Coronary artery (tissue), 2 donors: ENCODE measurements at regions not wholly inside any gene's neighbourhood (a gene's known extent, or its start where the extent isn't known, plus 50 kb on each side); places are given as distances from the start of the nearest gene placed in this dataset.

ENCODE experiments used
- DNase-seq: peaks from one replicate; pipeline ENCODE4 v3.0.0-alpha.2; 2017; ENCODE audit warnings: low spot score
- H3K27ac ChIP-seq, 2 donors: fragments of 200-600 bp; sonication (generic); one replicate each; pipeline ENCODE4 v1.5.1; 2016 to 2019
- H3K4me3 ChIP-seq: fragments of 200-600 bp; sonication (generic); 2 replicates; pipeline ENCODE4 v1.5.1; 2016; ENCODE audit warnings: mild to moderate bottlenecking, moderate library complexity
- TF ChIP-seq, protein P1 (sequence below): fragments of 200-600 bp; sonication (generic); IDR thresholded peaks from one replicate; pipeline ENCODE4 v1.5.1; 2019; ENCODE audit warnings: antibody characterized with exemption

DNA sequence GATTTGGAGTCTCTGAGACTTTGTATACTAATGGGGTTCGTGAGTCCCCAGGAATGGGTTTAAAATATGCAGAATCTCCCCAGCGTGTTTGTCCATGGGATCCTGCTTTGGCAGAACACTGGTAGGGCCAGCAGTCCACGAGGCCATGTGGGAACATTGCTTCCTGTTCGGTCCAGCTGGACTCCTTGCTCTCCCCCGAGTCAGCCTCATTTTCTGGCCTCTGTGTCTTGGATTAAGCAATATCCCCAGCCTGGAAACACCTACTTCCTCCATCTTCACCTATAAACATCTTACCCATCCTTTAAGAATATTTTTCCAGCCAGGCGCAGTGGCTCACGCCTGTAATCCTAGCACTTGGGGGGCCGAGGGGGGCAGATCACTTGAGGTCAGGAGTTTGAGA lies 142.4 kb downstream of the NAV1 start:
- TF ChIP-seq, protein P1, sequence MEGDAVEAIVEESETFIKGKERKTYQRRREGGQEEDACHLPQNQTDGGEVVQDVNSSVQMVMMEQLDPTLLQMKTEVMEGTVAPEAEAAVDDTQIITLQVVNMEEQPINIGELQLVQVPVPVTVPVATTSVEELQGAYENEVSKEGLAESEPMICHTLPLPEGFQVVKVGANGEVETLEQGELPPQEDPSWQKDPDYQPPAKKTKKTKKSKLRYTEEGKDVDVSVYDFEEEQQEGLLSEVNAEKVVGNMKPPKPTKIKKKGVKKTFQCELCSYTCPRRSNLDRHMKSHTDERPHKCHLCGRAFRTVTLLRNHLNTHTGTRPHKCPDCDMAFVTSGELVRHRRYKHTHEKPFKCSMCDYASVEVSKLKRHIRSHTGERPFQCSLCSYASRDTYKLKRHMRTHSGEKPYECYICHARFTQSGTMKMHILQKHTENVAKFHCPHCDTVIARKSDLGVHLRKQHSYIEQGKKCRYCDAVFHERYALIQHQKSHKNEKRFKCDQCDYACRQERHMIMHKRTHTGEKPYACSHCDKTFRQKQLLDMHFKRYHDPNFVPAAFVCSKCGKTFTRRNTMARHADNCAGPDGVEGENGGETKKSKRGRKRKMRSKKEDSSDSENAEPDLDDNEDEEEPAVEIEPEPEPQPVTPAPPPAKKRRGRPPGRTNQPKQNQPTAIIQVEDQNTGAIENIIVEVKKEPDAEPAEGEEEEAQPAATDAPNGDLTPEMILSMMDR, result no peak
- Histone ChIP-seq H3K27ac (no peak overlapping the region), H3K4me3 (no peak overlapping the region)
- DNase-seq, result no peak

DNA sequence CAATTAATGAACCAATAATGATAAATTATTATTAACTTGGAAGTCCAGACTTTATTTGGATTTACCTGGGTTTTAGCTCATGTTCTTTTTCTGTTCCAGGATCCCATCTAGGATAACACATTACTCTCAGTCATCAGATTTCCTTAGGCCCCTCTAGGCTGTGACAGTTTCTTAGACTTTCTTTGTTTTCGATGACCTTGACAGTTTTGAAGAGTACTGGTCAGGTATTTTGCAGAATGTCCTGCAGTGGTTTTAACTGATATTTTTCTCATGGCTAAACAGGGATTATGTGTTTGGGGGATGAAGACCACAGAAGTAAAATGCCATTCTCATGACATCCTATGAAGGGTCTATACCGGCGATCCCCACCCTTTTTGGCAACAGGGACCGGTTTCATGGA lies 144.0 kb downstream of the NAV1 start:
- TF ChIP-seq, protein P1, result no peak
- H3K4me3 ChIP-seq, result no peak overlapping the region
- no peak for DNase-seq
- H3K27ac ChIP-seq, result no peak overlapping the region

DNA sequence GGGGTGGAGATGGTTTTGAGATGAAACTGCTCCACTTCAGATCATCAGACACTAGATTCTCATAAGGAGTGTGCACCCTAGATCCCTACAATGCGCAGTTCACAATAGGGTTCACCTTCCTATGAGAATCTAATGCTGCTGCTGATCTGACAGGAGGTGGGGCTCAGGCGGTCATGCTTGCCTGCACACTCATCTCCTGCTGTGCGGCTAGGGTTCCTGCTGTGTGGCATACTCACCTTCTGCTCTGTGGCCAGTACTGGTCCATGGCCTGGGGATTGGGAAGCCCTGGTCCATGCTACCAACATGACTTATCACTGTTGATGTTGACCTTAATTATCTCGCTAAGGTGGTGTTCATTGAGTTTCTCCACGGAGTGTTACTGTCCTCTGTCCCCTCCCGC lies 144.5 kb downstream of the NAV1 start:
- H3K4me3 ChIP-seq, result no peak overlapping the region
- TF ChIP-seq, protein P1, result no peak
- no peak overlapping the region for H3K27ac ChIP-seq

DNA sequence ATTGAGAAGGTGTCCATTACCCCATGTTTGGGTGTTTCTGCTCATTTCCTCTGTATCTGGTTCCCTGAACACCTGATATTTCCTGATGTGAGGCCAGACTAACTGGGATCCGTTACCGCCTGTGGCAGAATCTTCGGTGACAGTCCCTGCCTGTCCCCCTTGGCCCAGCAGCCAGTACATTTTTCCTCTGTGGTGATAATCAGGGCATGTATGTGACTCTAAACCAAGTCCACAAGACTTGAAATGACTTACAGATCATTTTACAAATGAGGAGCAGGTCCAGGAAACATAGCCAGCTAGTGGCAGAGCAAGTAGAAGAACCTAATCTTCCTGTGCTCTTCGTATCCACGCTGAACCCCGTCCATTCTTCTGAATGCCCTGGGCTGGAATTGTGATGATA lies 143.5 kb upstream of the IPO9 start:
- TF ChIP-seq, protein P1, result no peak
- no peak for DNase-seq
- Histone ChIP-seq H3K27ac (no peak overlapping the region), H3K4me3 (no peak overlapping the region)

More for the DNA sequence above, 144.5 kb downstream of the NAV1 start:
- no peak for DNase-seq

DNA sequence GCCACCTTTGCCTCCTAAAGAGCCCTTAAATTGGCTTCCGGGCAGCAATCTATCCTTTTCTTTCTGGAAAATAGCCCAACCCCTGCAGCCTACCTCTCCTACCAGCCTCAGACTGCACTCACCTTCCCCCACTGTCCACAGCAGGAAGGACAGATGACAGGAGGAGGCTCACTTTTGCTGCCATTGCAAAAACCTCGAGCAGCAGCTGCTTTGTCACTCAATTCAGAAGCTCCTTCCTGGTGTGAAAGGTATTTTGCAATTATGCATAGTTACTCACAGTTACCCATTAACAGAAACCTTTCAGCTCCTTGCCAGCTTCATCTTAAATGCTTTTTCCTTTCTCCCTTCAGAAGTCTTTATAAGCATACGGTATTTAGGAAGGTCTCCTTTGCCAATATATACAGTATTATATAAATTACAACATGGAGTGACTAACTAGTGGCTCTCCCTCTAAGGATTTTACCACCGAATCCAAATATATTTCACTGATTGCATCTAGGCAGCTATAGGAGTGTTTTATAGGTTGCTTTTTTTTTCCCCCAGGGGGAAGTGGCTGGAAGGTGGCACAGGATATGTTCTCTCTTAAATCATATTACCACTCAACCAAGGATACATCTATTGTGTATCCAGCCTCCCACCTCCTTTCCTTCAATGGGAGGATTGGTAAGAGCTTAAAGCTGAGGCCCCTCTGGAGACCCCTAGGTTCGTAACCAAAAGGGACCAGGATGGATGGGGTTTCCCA lies 142.1 kb upstream of the IPO9 start:
- Histone ChIP-seq H3K27ac (no peak overlapping the region), H3K4me3 (no peak overlapping the region)
- DNase-seq, result no peak
- TF ChIP-seq, protein P1, result no peak

DNA sequence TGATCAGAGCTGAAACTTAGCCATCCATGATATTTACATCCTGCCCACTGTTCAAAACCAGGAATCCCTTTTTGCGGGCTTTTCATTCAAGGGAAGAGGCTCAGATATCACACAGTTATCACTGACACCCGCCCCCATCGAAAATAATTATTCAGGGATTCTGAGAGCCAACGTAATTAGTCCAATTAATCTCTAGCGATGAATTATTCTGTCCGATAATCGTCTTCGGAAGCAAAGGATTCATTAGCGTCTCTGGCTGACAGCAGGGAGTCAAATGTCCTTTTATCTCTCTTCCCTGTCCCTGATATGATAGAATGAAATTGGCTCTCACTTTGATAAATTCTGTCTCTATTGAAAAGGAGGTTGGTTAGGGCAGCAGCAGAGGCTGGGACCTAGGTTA lies 140.4 kb upstream of the IPO9 start:
- H3K4me3 ChIP-seq, result no peak overlapping the region
- no peak for DNase-seq
- TF ChIP-seq, protein P1, result no peak

DNA sequence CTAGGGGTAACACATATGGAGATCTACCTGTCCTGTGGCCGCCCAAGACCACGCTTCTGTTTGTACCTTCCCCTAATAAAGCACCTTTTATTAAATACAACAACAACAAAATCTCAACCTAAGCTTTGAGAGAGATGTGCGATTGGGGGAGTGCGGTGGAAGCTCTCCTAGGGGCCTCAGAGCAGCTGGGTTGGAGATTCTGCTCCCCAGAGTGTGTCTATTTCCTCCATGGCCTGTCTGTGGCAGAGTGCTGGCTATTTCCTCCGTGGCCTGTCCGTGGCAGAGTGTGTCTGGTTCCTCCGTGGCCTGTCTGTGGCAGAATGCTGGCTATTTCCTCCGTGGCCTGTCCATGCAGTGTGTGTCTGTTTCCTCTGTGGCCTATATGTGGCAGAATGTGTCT lies 139.3 kb upstream of the IPO9 start:
- TF ChIP-seq, protein P1, result no peak
- no peak for DNase-seq
- H3K27ac ChIP-seq, result no peak overlapping the region
- no peak overlapping the region for H3K4me3 ChIP-seq

More for the DNA sequence above, 140.4 kb upstream of the IPO9 start:
- no peak overlapping the region for H3K27ac ChIP-seq
